H1 (cell line): ENCODE measurements at regions not wholly inside any gene's neighbourhood (a gene's known extent, or its start where the extent isn't known, plus 50 kb on each side); places are given as distances from the start of the nearest gene placed in this dataset.

ENCODE experiments used
- CTCF ChIA-PET: fragments of 300-600 bp; sonication (Branson Sonifier 250); formaldehyde crosslinking; loops from one replicate; lab custom pipeline; 2021; ENCODE audit not compliant: partially characterized antibody; lab: Charles Lee
- POLR2A ChIA-PET: fragments of 300-600 bp; sonication (Branson Sonifier 250); formaldehyde crosslinking; loops from one replicate; lab custom pipeline; 2021; ENCODE audit warnings: inconsistent platforms; ENCODE audit not compliant: partially characterized antibody; lab: Charles Lee
- DNase-seq, 2 experiments: peaks; one replicate each; pipeline versions ENCODE4 v3.0.0 to v3.0.0-alpha.2; 2010 to 2022; ENCODE audit warnings: low spot score in 2 of 2, low read depth in 1 of 2, mixed read lengths in 1 of 2
- FAIRE-seq: peaks from 2 replicates; lab custom pipeline; 2011; peaks lifted over from hg19 to GRCh38; lab: Jason Lieb, UNC
- H2AFZ ChIP-seq: 2 replicates; pipeline ENCODE4 v1.8.1; 2012; ENCODE audit warnings: low read length, inconsistent platforms
- H2AK5ac ChIP-seq: 2 replicates; pipeline ENCODE4 v1.6.1; 2013; ENCODE audit warnings: low read depth, low read length
- H2BK120ac ChIP-seq: replicated peaks from 2 replicates; pipeline ENCODE3; 2013; ENCODE audit warnings: low read depth, low read length, inconsistent platforms
- H2BK12ac ChIP-seq: 2 replicates; pipeline ENCODE4 v1.6.1; 2013; ENCODE audit warnings: low read depth, low read length
- H2BK15ac ChIP-seq: 2 replicates; pipeline ENCODE4 v1.6.1; 2013; ENCODE audit warnings: low read length
- H2BK20ac ChIP-seq: 2 replicates; pipeline ENCODE4 v1.6.1; 2013; ENCODE audit warnings: low read length
- H2BK5ac ChIP-seq: 2 replicates; pipeline ENCODE4 v1.6.1; 2013; ENCODE audit warnings: low read depth, low read length
- H3K14ac ChIP-seq: 2 replicates; pipeline ENCODE4 v1.6.1; 2013; ENCODE audit warnings: inconsistent platforms; ENCODE audit not compliant: insufficient read length
- H3K18ac ChIP-seq: 2 replicates; pipeline ENCODE4 v1.6.1; 2013; ENCODE audit warnings: low read length; ENCODE audit errors: extremely low read depth
- H3K23ac ChIP-seq: 2 replicates; pipeline ENCODE4 v1.6.1; 2013; ENCODE audit warnings: inconsistent platforms; ENCODE audit not compliant: insufficient read length
- H3K23me2 ChIP-seq: 2 replicates; pipeline ENCODE4 v1.6.1; 2013; ENCODE audit warnings: low read depth, low read length
- H3K27ac ChIP-seq: 2 replicates; pipeline ENCODE4 v1.6.1; 2011; ENCODE audit warnings: low read depth, low read length, inconsistent platforms
- H3K27me3 ChIP-seq, 4 experiments: replicated peaks in 1 of 4; 1 replicate in 1 of 4; 2 replicates in 3 of 4; pipeline versions ENCODE4 v1.6.1 to v1.8.1; 2011 to 2013; ENCODE audit warnings: low read length in 3 of 4, mild to moderate bottlenecking in 3 of 4, inconsistent platforms in 2 of 4, mixed read lengths in 2 of 4, moderate library complexity in 1 of 4; ENCODE audit not compliant: control insufficient read depth in 3 of 4, insufficient read depth in 3 of 4; ENCODE audit errors: extremely low read depth in 1 of 4
- H3K36me3 ChIP-seq, 4 experiments: 2 replicates each; pipeline versions ENCODE4 v1.6.1 to v1.8.1; 2011 to 2013; ENCODE audit warnings: mild to moderate bottlenecking in 4 of 4, low read length in 3 of 4, moderate library complexity in 2 of 4, control low read depth in 1 of 4, inconsistent platforms in 1 of 4; ENCODE audit not compliant: insufficient read depth in 4 of 4, control insufficient read depth in 2 of 4
- H3K4ac ChIP-seq: replicated peaks from 2 replicates; pipeline ENCODE3; 2013; ENCODE audit warnings: low read length, low read depth, mixed read lengths, inconsistent platforms; ENCODE audit not compliant: insufficient read length
- H3K4me1 ChIP-seq, 4 experiments: replicated peaks in 1 of 4; 1 replicate in 1 of 4; 2 replicates in 3 of 4; pipeline versions ENCODE4 v1.6.1 to v1.8.1; 2011 to 2013; ENCODE audit warnings: low read length in 3 of 4, inconsistent platforms in 2 of 4, mixed read lengths in 1 of 4; ENCODE audit not compliant: insufficient read depth in 4 of 4, control insufficient read depth in 3 of 4
- H3K4me2 ChIP-seq, 2 experiments: 2 replicates each; pipeline versions ENCODE4 v1.6.1 to v1.8.1; 2011 to 2013; ENCODE audit warnings: low read depth in 2 of 2, low read length in 2 of 2, control low read depth in 1 of 2, inconsistent platforms in 1 of 2, mild to moderate bottlenecking in 1 of 2; ENCODE audit not compliant: insufficient read depth in 1 of 2
- H3K4me3 ChIP-seq, 4 experiments: fragments of 200-600, 300-600 bp in 1 of 4; sonication (generic), shearing (Covaris generic), sonication (Bioruptor Twin) in 1 of 4; 2 replicates each; pipeline versions ENCODE4 v1.5.1 to v1.8.1; 2011 to 2016; ENCODE audit warnings: low read length in 4 of 4, low read depth in 3 of 4, control low read depth in 2 of 4, inconsistent platforms in 2 of 4, mild to moderate bottlenecking in 2 of 4, mixed read lengths in 1 of 4, moderate library complexity in 1 of 4; ENCODE audit not compliant: insufficient read depth in 2 of 4; ENCODE audit errors: extremely low read depth in 1 of 4
- H3K56ac ChIP-seq: replicated peaks from 2 replicates; pipeline ENCODE3; 2013; ENCODE audit warnings: low read depth, mild to moderate bottlenecking, mixed read lengths, low read length, inconsistent platforms; ENCODE audit not compliant: insufficient read length
- H3K79me1 ChIP-seq: 2 replicates; pipeline ENCODE4 v1.6.1; 2013; ENCODE audit warnings: low read depth, low read length, control low read depth
- H3K79me2 ChIP-seq, 2 experiments: 2 replicates each; pipeline versions ENCODE4 v1.6.1 to v1.8.1; 2012 to 2013; ENCODE audit warnings: low read length in 2 of 2, mild to moderate bottlenecking in 2 of 2, inconsistent platforms in 1 of 2; ENCODE audit not compliant: insufficient read depth in 2 of 2, control insufficient read depth in 1 of 2
- H3K9ac ChIP-seq, 4 experiments: replicated peaks in 1 of 4; 1 replicate in 1 of 4; 2 replicates in 3 of 4; pipeline versions ENCODE4 v1.6.1 to v1.8.1; 2011 to 2013; ENCODE audit warnings: low read depth in 3 of 4, low read length in 3 of 4, control low read depth in 2 of 4, mild to moderate bottlenecking in 2 of 4, moderate library complexity in 2 of 4, inconsistent platforms in 1 of 4; ENCODE audit errors: extremely low read depth in 1 of 4
- H3K9me3 ChIP-seq, 2 experiments: 2 replicates each; pipeline versions ENCODE4 v1.6.1 to v1.8.1; 2012 to 2013; ENCODE audit warnings: mild to moderate bottlenecking in 2 of 2, moderate library complexity in 2 of 2, control low read depth in 1 of 2, inconsistent platforms in 1 of 2, low read depth in 1 of 2, low read length in 1 of 2, mixed read lengths in 1 of 2; ENCODE audit not compliant: insufficient read depth in 2 of 2
- H4K20me1 ChIP-seq, 2 experiments: replicated peaks in 1 of 2; 2 replicates each; pipeline versions ENCODE3 to v1.8.1; 2011 to 2013; ENCODE audit warnings: inconsistent platforms in 2 of 2, low read length in 2 of 2, mild to moderate bottlenecking in 1 of 2; ENCODE audit not compliant: insufficient read depth in 2 of 2, control insufficient read depth in 1 of 2
- H4K5ac ChIP-seq: 2 replicates; pipeline ENCODE4 v1.6.1; 2013; ENCODE audit warnings: low read length, low read depth, mixed read lengths, inconsistent platforms; ENCODE audit not compliant: insufficient read length
- H4K8ac ChIP-seq: 2 replicates; pipeline ENCODE4 v1.8.0; 2013; ENCODE audit warnings: mild to moderate bottlenecking, moderate library complexity, low read length, inconsistent platforms; ENCODE audit not compliant: insufficient read depth; ENCODE audit errors: extremely low read depth
- H4K91ac ChIP-seq: replicated peaks from 2 replicates; pipeline ENCODE3; 2013; ENCODE audit warnings: low read length, mixed read lengths, inconsistent platforms; ENCODE audit not compliant: insufficient read length
- ASH2L ChIP-seq: fragments of 200-600, 300-600 bp; sonication (generic); IDR thresholded peaks from one replicate; pipeline ENCODE4 v1.7.1; 2017; ENCODE audit warnings: low read length
- CBX5 ChIP-seq: fragments of 300-800, 300-1000 bp; sonication (generic); IDR thresholded peaks from 2 replicates; pipeline ENCODE4 v1.7.1; 2016; ENCODE audit warnings: antibody characterized with exemption, low read length, low read depth
- EP300 ChIP-seq, 2 experiments: IDR thresholded peaks; 1 replicate in 1 of 2; 2 replicates in 1 of 2; pipeline ENCODE4 v1.6.1; 2011 to 2012; ENCODE audit warnings: low read depth in 2 of 2, low read length in 2 of 2, mild to moderate bottlenecking in 2 of 2, borderline replicate concordance in 1 of 2, inconsistent platforms in 1 of 2, moderate library complexity in 1 of 2
- HDAC2 ChIP-seq, 2 experiments: fragments of 300-600 bp in 1 of 2; sonication (generic) in 1 of 2; IDR thresholded peaks; 2 replicates each; pipeline ENCODE4 v1.6.1; 2011 to 2012; ENCODE audit warnings: low read depth in 2 of 2, low read length in 2 of 2, mild to moderate bottlenecking in 2 of 2, moderate library complexity in 2 of 2, borderline replicate concordance in 1 of 2, inconsistent platforms in 1 of 2
- KDM1A ChIP-seq: fragments of 200-600, 300-600 bp; sonication (generic); IDR thresholded peaks from 2 replicates; pipeline ENCODE4 v1.7.1; 2016; ENCODE audit warnings: mild to moderate bottlenecking, low read length, borderline replicate concordance
- SRF ChIP-seq: IDR thresholded peaks from 2 replicates; pipeline ENCODE4 v1.6.1; 2011; ENCODE audit warnings: mild to moderate bottlenecking, low read depth, low read length, moderate library complexity
- TEAD4 ChIP-seq: IDR thresholded peaks from 2 replicates; pipeline ENCODE4 v1.6.1; 2012; ENCODE audit warnings: low read depth, low read length, inconsistent platforms, mixed read lengths
- YY1 ChIP-seq: IDR thresholded peaks from 2 replicates; pipeline ENCODE4 v1.6.1; 2011; ENCODE audit warnings: low read depth, mild to moderate bottlenecking, low read length
- ZNF274 ChIP-seq: IDR thresholded peaks from 2 replicates; pipeline ENCODE4 v1.7.0; 2012; ENCODE audit warnings: low read length, borderline replicate concordance; ENCODE audit errors: extremely low read depth
- WGBS, 2 experiments: shearing (Covaris generic) in 1 of 2; methylation state at CpG; one replicate each; pipeline versions ENCODE4 v1.1.6 to v1.1.7; 2013 to 2015; ENCODE audit warnings: low lambda C conversion rate in 2 of 2, mixed read lengths in 2 of 2, inconsistent platforms in 1 of 2, low coverage in 1 of 2, missing lambda C conversion rate in 1 of 2; ENCODE audit not compliant: insufficient replicate concordance in 2 of 2, insufficient coverage in 1 of 2, insufficient read length in 1 of 2; ENCODE audit errors: extremely low coverage in 1 of 2, missing lambda C conversion rate in 1 of 2; 5-methylcytosine and 5-hydroxymethylcytosine counted together
- TF ChIP-seq, protein P1 (sequence below), 3 experiments: IDR thresholded peaks; 1 replicate in 2 of 3; 2 replicates in 1 of 3; pipeline versions ENCODE4 v1.5.1 to v1.6.1; 2011; ENCODE audit warnings: low read length in 3 of 3, mild to moderate bottlenecking in 3 of 3, inconsistent platforms in 2 of 3, low read depth in 1 of 3, moderate library complexity in 1 of 3; ENCODE audit not compliant: insufficient read depth in 1 of 3; ENCODE audit errors: control extremely low read depth in 1 of 3
- TF ChIP-seq, protein P2 (sequence below): IDR thresholded peaks from 2 replicates; pipeline ENCODE4 v1.6.1; 2011; ENCODE audit warnings: low read length, improper control_type of control experiment

DNA sequence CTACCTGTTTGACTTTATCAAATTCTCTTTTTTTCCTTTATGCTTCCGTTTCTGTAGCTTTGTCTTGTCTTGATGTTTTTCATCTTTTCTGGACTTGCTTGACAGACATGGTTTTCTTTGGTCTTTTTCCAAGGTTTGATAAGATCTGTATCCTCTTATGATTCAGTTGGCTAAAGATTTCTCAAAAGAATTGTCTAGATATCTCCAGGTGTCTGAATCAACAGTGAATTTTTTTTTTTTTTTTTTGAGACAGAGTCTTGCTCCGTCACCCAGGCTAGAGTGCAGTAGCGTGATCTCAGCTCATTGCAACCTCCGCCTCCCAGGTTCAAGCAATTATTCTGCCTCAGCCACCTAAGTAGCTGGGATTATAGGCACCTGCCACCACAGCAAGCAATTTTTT is 357.8 kb upstream of the USP9Y start:
- no peak overlapping the region for H3K18ac ChIP-seq
- no peaks in the 10 kb centered on the region for H3K23me2 ChIP-seq
- H3K14ac ChIP-seq = no peak overlapping the region
- H3K79me2 ChIP-seq = no peaks in the 10 kb centered on the region
- peaks cover 0 to 36% of the 10 kb centered on the region in 2 experiments; a peak in 2 of 4 replicates for H3K9me3 ChIP-seq
- no peak overlapping the region for H2BK20ac ChIP-seq
- no peak overlapping the region for H2BK15ac ChIP-seq
- no peak overlapping the region for H3K4me3 ChIP-seq
- no peak overlapping the region for H2BK12ac ChIP-seq
- H4K91ac ChIP-seq = no peak overlapping the region
- H3K9ac ChIP-seq = no peak overlapping the region
- 50% methylated on average over 1 of the region's 4 CpGs; no CpG with 5 or more reads in 1 of the 2 experiments for WGBS, 2 experiments
- no peaks in the 10 kb centered on the region for H3K4me1 ChIP-seq
- no peak overlapping the region for H3K27ac ChIP-seq
- POLR2A ChIA-PET = no interaction called here
- no peaks in the 10 kb centered on the region for H3K79me1 ChIP-seq
- no peak overlapping the region for H2AFZ ChIP-seq
- no peak overlapping the region for H2BK5ac ChIP-seq
- no peak overlapping the region for H4K5ac ChIP-seq
- FAIRE-seq (no peak), DNase-seq (no peak)
- no peak overlapping the region for H2BK120ac ChIP-seq
- no peak overlapping the region for H3K56ac ChIP-seq
- H3K4ac ChIP-seq = no peak overlapping the region
- H3K4me2 ChIP-seq = no peak overlapping the region
- no peak overlapping the region for H4K8ac ChIP-seq
- CTCF ChIA-PET = no interaction called here
- H3K27me3 ChIP-seq = no peaks in the 10 kb centered on the region
- no peaks in the 10 kb centered on the region for H4K20me1 ChIP-seq
- no peak overlapping the region for H3K23ac ChIP-seq
- no peak overlapping the region for H2AK5ac ChIP-seq
- H3K36me3 ChIP-seq = no peaks in the 10 kb centered on the region
- TF ChIP-seq SRF (no peak), HDAC2 (IDR thresholded peaks at IDR 0.05; ENCODE audit: borderline replicate concordance in 1 of 2, low read depth in 2 of 2, low read length in 2 of 2) (no peak), ASH2L (no peak), ZNF274 (no peak), EP300 (IDR thresholded peaks at IDR 0.05; ENCODE audit: borderline replicate concordance in 1 of 2, low read depth in 2 of 2, low read length in 2 of 2) (no peak), TEAD4 (no peak), CBX5 (no peak), KDM1A (no peak), YY1 (no peak)
- TF ChIP-seq, protein P1, sequence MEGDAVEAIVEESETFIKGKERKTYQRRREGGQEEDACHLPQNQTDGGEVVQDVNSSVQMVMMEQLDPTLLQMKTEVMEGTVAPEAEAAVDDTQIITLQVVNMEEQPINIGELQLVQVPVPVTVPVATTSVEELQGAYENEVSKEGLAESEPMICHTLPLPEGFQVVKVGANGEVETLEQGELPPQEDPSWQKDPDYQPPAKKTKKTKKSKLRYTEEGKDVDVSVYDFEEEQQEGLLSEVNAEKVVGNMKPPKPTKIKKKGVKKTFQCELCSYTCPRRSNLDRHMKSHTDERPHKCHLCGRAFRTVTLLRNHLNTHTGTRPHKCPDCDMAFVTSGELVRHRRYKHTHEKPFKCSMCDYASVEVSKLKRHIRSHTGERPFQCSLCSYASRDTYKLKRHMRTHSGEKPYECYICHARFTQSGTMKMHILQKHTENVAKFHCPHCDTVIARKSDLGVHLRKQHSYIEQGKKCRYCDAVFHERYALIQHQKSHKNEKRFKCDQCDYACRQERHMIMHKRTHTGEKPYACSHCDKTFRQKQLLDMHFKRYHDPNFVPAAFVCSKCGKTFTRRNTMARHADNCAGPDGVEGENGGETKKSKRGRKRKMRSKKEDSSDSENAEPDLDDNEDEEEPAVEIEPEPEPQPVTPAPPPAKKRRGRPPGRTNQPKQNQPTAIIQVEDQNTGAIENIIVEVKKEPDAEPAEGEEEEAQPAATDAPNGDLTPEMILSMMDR (IDR thresholded peaks at IDR 0.05; ENCODE audit: control extremely low read depth in 1 of 3, insufficient read depth in 1 of 3, low read depth in 1 of 3, low read length in 3 of 3) = no peak
- TF ChIP-seq, protein P2, sequence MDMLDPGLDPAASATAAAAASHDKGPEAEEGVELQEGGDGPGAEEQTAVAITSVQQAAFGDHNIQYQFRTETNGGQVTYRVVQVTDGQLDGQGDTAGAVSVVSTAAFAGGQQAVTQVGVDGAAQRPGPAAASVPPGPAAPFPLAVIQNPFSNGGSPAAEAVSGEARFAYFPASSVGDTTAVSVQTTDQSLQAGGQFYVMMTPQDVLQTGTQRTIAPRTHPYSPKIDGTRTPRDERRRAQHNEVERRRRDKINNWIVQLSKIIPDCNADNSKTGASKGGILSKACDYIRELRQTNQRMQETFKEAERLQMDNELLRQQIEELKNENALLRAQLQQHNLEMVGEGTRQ = no peak
